Skin epidermis (tissue), 12 donors: ENCODE measurements at regions not wholly inside any gene's neighbourhood (a gene's known extent, or its start where the extent isn't known, plus 50 kb on each side); places are given as distances from the start of the nearest gene placed in this dataset.

Experiments
- H3K27ac ChIP-seq, 21 experiments: fragments of 200-600 bp; sonication (generic) in 11 of 21; one replicate each; pipeline ENCODE4 v1.5.0; 2020; ENCODE audit warnings: mild to moderate bottlenecking in 3 of 21, inconsistent platforms in 2 of 21, moderate library complexity in 2 of 21
- H3K4me3 ChIP-seq, 7 experiments: fragments of 200-600 bp; sonication (generic) in 2 of 7; one replicate each; pipeline ENCODE4 v1.5.0; 2020; ENCODE audit warnings: inconsistent platforms in 2 of 7, mild to moderate bottlenecking in 2 of 7, moderate library complexity in 1 of 7

- H3K27ac ChIP-seq = no peak overlapping the region
- H3K4me3 ChIP-seq = no peak overlapping the region
Measured at GRCh38 chr7:46551603-46552002, 630.5 kb upstream of the IGFBP3 start.

GRCh38 chr7:46550864-46551263 is 629.8 kb upstream of the IGFBP3 start:
- H3K27ac ChIP-seq = peak overlapping the region in 1 of 21 experiments; percentile 30
- H3K4me3 ChIP-seq = no peak overlapping the region

GRCh38 chr7:46549892-46550639 is 629.0 kb upstream of the IGFBP3 start:
- no peak overlapping the region for H3K4me3 ChIP-seq
- peak overlapping the region in 1 of 21 experiments; percentile 30 for H3K27ac ChIP-seq

GRCh38 chr7:46549347-46549746 is 628.3 kb upstream of the IGFBP3 start:
- no peak overlapping the region for H3K27ac ChIP-seq

DNA sequence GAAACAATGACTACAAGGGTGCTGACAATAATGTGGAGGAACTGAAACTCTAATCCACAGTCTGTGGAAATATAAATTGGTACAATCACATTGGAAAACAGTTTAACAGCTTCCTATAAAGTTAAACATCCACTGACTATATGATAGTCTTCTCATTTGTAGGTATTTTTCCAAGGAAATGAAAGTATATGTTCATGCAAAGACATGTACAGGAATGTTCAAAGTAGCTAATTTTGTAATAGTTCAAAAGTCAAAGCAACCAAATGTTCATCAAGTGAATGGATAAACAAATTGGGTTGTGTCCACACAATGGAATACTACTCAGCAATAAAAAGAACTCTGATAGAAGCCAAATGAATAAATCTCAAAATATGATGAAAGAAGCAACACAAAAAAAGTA is 626.0 kb upstream of the IGFBP3 start:
- no peak overlapping the region for H3K27ac ChIP-seq
- no peak overlapping the region for H3K4me3 ChIP-seq

More at GRCh38 chr7:46549347-46549746, 628.3 kb upstream of the IGFBP3 start:
- H3K4me3 ChIP-seq = no peak overlapping the region

DNA sequence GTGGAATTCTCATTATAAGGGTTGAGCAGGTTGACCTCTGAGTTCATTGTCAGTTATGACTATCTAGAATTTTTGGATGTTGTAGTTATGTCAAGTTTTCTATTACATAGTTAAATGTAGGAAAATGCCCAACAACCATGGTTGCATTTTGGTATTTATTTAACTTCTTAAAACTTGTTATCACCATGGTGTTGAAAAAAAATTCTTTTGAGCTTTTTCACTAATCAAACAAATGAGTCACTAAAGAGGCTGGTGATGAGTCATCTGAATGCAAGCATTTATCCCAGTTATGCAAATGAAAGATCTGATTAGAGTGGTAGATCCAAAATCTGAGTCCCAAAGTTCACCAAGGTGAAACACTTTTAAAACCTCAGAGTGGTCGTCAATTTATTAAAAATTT is 624.7 kb upstream of the IGFBP3 start:
- no peak overlapping the region for H3K27ac ChIP-seq
- no peak overlapping the region for H3K4me3 ChIP-seq

- Histone ChIP-seq H3K4me3 (no peak overlapping the region), H3K27ac (no peak overlapping the region)
Measured at GRCh38 chr7:46544396-46545008, 623.4 kb upstream of the IGFBP3 start.

DNA sequence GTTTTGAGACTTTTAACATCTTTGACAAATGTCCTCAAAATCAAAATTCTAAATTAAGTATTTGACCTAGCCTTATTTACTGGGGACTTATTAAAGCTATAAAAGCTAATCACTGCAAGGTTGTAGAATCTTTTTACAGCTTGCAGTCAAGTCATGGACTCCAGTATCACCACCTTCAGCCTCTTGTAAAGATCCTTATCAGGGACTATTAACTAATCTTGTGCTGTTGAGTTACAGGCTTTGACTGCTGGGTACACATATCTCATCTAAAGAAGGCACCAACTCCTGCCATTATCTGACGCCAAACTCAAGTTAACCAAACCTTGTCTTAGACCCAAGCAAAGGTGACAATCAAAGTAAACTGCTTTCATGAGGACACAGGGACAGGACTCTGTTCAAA is 621.0 kb upstream of the IGFBP3 start:
- Histone ChIP-seq H3K4me3 (no peak overlapping the region), H3K27ac (no peak overlapping the region)

DNA sequence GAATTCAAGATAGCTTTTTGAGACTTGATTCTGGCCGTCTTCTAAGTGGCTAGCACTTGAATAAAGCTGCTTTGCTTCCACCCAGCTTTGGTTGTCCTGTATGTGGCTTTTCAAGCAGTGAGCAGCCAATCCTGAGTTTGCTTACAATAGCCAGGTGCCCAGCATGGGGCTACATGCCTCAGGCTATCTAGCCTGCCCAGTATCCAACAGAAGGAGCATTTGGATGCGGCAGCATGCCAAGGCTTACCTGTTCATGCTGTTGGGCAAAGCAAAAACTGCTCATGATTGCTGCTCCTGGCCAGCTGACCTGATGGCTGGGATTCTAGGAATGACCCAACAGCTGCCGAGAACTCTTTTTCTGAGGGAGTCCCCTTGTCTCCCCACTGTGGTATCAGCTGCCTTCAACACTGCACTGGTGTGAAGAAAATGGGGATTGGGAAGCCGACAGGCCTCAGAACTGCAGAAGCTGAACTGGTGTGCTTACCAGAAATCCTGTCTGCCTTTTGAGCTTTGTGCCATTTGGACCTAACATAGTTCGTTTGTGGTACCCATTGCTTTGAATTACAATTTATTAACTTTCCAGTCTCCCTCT is 618.9 kb upstream of the IGFBP3 start:
- H3K4me3 ChIP-seq = no peak overlapping the region
- no peak overlapping the region for H3K27ac ChIP-seq

GRCh38 chr7:46537191-46537905 is 616.3 kb upstream of the IGFBP3 start:
- no peak overlapping the region for H3K27ac ChIP-seq
- no peak overlapping the region for H3K4me3 ChIP-seq

- Histone ChIP-seq H3K4me3 (no peak overlapping the region), H3K27ac (no peak overlapping the region)
Measured at GRCh38 chr7:46534664-46535588, 613.9 kb upstream of the IGFBP3 start.

GRCh38 chr7:46533946-46534345 is 612.9 kb upstream of the IGFBP3 start:
- H3K4me3 ChIP-seq = no peak overlapping the region
- no peak overlapping the region for H3K27ac ChIP-seq

DNA sequence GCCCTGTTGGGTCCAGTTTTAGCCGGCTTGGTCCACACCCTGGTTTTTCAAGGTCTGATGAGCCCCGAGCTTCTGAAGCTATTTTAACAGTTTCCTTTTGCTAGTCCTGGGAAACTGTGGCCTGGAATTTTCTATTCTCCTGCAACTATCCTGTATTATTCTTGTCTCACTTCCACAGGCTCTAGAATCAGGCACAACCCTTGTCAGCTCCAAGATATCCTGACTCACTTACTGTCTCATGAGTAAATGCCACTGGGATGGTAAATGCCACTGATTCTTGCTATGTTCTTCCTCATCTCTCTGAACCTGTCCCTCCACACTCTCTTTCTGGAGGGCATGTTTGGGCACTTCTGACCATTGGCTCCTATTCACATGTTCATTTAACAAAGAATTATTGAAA is 611.5 kb upstream of the IGFBP3 start:
- Histone ChIP-seq H3K4me3 (no peak overlapping the region), H3K27ac (no peak overlapping the region)

- no peak overlapping the region for H3K4me3 ChIP-seq
Measured at GRCh38 chr7:46530081-46530750, 609.1 kb upstream of the IGFBP3 start.

GRCh38 chr7:46527360-46527759 is 606.3 kb upstream of the IGFBP3 start:
- H3K27ac ChIP-seq = no peak overlapping the region

More at GRCh38 chr7:46530081-46530750, 609.1 kb upstream of the IGFBP3 start:
- H3K27ac ChIP-seq = no peak overlapping the region

DNA sequence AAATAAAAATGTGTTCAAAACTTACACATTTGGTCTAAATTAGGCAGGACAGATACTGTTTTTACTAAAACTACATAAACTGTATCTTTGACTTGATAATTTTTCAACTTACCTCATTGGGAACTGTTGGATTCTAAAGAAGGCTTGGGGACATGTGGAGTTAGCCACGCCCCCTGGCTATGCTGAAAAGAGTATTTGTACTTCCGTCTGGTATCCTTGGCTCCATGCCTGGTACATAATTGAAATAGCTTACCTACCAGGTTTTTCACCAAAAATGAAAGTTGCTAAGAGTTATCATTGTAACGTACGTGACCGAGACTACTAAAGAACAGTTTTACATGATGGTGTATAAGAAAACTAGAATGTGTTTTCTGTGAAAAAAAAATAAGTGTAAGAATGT is 604.8 kb upstream of the IGFBP3 start:
- H3K4me3 ChIP-seq = no peak overlapping the region
- no peak overlapping the region for H3K27ac ChIP-seq

More at GRCh38 chr7:46527360-46527759, 606.3 kb upstream of the IGFBP3 start:
- no peak overlapping the region for H3K4me3 ChIP-seq

- H3K27ac ChIP-seq = no peak overlapping the region
Measured at GRCh38 chr7:46524350-46524749, 603.3 kb upstream of the IGFBP3 start.

GRCh38 chr7:46522354-46522906 is 601.4 kb upstream of the IGFBP3 start:
- Histone ChIP-seq H3K4me3 (no peak overlapping the region), H3K27ac (no peak overlapping the region)

More at GRCh38 chr7:46524350-46524749, 603.3 kb upstream of the IGFBP3 start:
- H3K4me3 ChIP-seq = no peak overlapping the region

DNA sequence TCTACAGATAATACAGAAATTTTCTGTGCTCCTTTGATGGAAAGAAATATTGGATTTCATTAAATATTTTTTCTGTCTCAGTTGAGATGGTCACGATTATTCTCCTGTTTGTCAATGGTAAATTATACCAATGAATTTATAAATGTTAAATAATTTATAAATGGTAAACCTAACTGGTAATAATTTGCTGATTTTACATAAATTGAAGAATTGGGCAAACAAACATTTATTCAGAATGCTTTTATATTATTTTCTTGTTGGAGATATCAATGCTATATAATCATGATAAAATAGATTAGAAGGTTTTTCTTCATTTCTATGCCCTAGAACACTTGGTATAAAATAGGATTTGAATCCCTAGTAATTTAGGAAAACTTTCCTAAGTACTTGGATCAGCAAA is 597.6 kb upstream of the IGFBP3 start:
- Histone ChIP-seq H3K27ac (no peak overlapping the region), H3K4me3 (no peak overlapping the region)
